HG03097 (cell line): ENCODE measurements at regions not wholly inside any gene's neighbourhood (a gene's known extent, or its start where the extent isn't known, plus 50 kb on each side); places are given as distances from the start of the nearest gene placed in this dataset.

Experiments
- ATAC-seq: cut with Tn5 transposase; IDR thresholded peaks from one replicate; pipeline ENCODE4 v1.9.1; 2021; ENCODE audit not compliant: unreplicated experiment, low FRiP score

- ATAC-seq = no peak
Measured at GRCh38 chr2:66689456-66690051, 254.6 kb downstream of the MEIS1 start.

GRCh38 chr2:66691031-66691965 is 256.4 kb downstream of the MEIS1 start:
- ATAC-seq = no peak

GRCh38 chr2:66692521-66693054 is 257.7 kb downstream of the MEIS1 start:
- no peak for ATAC-seq

GRCh38 chr2:66693076-66693965 is 258.4 kb downstream of the MEIS1 start:
- no peak for ATAC-seq

- no peak for ATAC-seq
Measured at GRCh38 chr2:66694087-66694860, 259.3 kb downstream of the MEIS1 start.

- ATAC-seq = no peak
Measured at GRCh38 chr2:66695226-66695735, 260.4 kb downstream of the MEIS1 start.

GRCh38 chr2:66696374-66696773 is 261.4 kb downstream of the MEIS1 start:
- no peak for ATAC-seq

GRCh38 chr2:66696886-66697285 is 262.0 kb downstream of the MEIS1 start:
- no peak for ATAC-seq

GRCh38 chr2:66697366-66697765 is 262.4 kb downstream of the MEIS1 start:
- ATAC-seq = no peak

GRCh38 chr2:66698091-66698490 is 263.2 kb downstream of the MEIS1 start:
- no peak for ATAC-seq

GRCh38 chr2:66698576-66699239 is 263.8 kb downstream of the MEIS1 start:
- ATAC-seq = no peak

GRCh38 chr2:66699416-66699792 is 264.5 kb downstream of the MEIS1 start:
- ATAC-seq = no peak

- ATAC-seq = no peak
Measured at GRCh38 chr2:66699793-66700676, 265.1 kb downstream of the MEIS1 start.

- no peak for ATAC-seq
Measured at GRCh38 chr2:66700677-66701066, 265.7 kb downstream of the MEIS1 start.

- ATAC-seq = no peak
Measured at GRCh38 chr2:66701251-66701650, 266.3 kb downstream of the MEIS1 start.

GRCh38 chr2:66701656-66702055 is 266.7 kb downstream of the MEIS1 start:
- ATAC-seq = no peak

GRCh38 chr2:66702301-66702700 is 267.4 kb downstream of the MEIS1 start:
- no peak for ATAC-seq

GRCh38 chr2:66704786-66705185 is 269.9 kb downstream of the MEIS1 start:
- no peak for ATAC-seq
